ENCODE measurements at regions not wholly inside any gene's neighbourhood (a gene's known extent, or its start where the extent isn't known, plus 50 kb on each side); places are given as distances from the start of the nearest gene placed in this dataset.

- TF ChIP-seq CHD7 (IDR thresholded peaks at IDR 0.05; ENCODE audit: insufficient replicate concordance, low read length) (no peak), TBP (IDR thresholded peaks at IDR 0.05; ENCODE audit: low read depth, low read length) (no peak), PHF8 (conservative IDR thresholded peaks at IDR 0.05; ENCODE audit: low read depth, low read length) (no peak), EGR1 (IDR thresholded peaks at IDR 0.05; ENCODE audit: borderline replicate concordance, low read depth, low read length) (no peak), TCF12 (IDR thresholded peaks at IDR 0.05; ENCODE audit: low read depth, low read length) (no peak), EZH2 (IDR thresholded peaks at IDR 0.05; ENCODE audit: low read depth, low read length, severe bottlenecking) (no peak), JUND (IDR thresholded peaks at IDR 0.05; ENCODE audit: low read length) (no peak), YY1 (IDR thresholded peaks at IDR 0.05; ENCODE audit: low read depth, low read length) (no peak), CTCF (IDR thresholded peaks at IDR 0.05; ENCODE audit: control extremely low read depth in 1 of 3, insufficient read depth in 1 of 3, low read depth in 1 of 3, low read length in 3 of 3) (no peak), HDAC2 (IDR thresholded peaks at IDR 0.05; ENCODE audit: borderline replicate concordance in 1 of 2, low read depth in 2 of 2, low read length in 2 of 2) (no peak)
These were observed 88.7 kb downstream of the ASCL1 start (continued) for GRCh38 chr12:103046154-103046553.
